MM.1S (cell line): ENCODE measurements at regions not wholly inside any gene's neighbourhood (a gene's known extent, or its start where the extent isn't known, plus 50 kb on each side); places are given as distances from the start of the nearest gene placed in this dataset.
A peak's percentile ranks its signal among the peaks of the same experiment; 100 is the strongest.

Source experiments
- DNase-seq: peaks from one replicate; pipeline ENCODE4 v3.0.0-alpha.2; 2015
- H2AFZ ChIP-seq: fragments of 300-600 bp; sonication (generic); 2 replicates; pipeline ENCODE4 v1.6.0; 2016; ENCODE audit warnings: antibody characterized with exemption, low read length
- H3F3A ChIP-seq: fragments of 300-600 bp; sonication (generic); 2 replicates; pipeline ENCODE4 v1.6.1; 2016; ENCODE audit warnings: mild to moderate bottlenecking, antibody characterized with exemption, low read length, moderate library complexity, mixed read lengths; ENCODE audit not compliant: insufficient read depth
- H3K27ac ChIP-seq: fragments of 300-600 bp; sonication (generic); 2 replicates; pipeline ENCODE4 v1.5.1; 2016; ENCODE audit warnings: mild to moderate bottlenecking, low read length
- H3K27me3 ChIP-seq: fragments of 300-600 bp; sonication (generic); replicated peaks from 2 replicates; pipeline ENCODE4 v1.6.0; 2016; ENCODE audit warnings: low read length; ENCODE audit not compliant: insufficient read depth
- H3K36me3 ChIP-seq: fragments of 300-600 bp; sonication (generic); replicated peaks from 2 replicates; pipeline ENCODE4 v1.6.1; 2016; ENCODE audit warnings: mild to moderate bottlenecking, low read length, mixed read lengths; ENCODE audit not compliant: insufficient read depth
- H3K4me1 ChIP-seq: fragments of 300-600 bp; sonication (generic); 2 replicates; pipeline ENCODE4 v1.6.1; 2016; ENCODE audit warnings: low read length, mixed read lengths
- H3K4me2 ChIP-seq: fragments of 300-600 bp; sonication (generic); 2 replicates; pipeline ENCODE4 v1.6.0; 2016; ENCODE audit warnings: low read depth, low read length
- H3K4me3 ChIP-seq: fragments of 300-600 bp; sonication (generic); 2 replicates; pipeline ENCODE4 v1.5.1; 2016; ENCODE audit warnings: low read length, mixed read lengths
- H3K79me2 ChIP-seq: fragments of 300-600 bp; sonication (generic); 2 replicates; pipeline ENCODE4 v1.6.1; 2016; ENCODE audit warnings: mixed run types, low read length, mixed read lengths
- H3K9ac ChIP-seq: fragments of 300-600 bp; sonication (generic); 2 replicates; pipeline ENCODE4 v1.6.1; 2016; ENCODE audit warnings: low read length, mixed read lengths
- H3K9me2 ChIP-seq: fragments of 300-600 bp; sonication (generic); replicated peaks from 2 replicates; pipeline ENCODE4 v1.6.1; 2016; ENCODE audit warnings: mild to moderate bottlenecking, low read length, mixed read lengths; ENCODE audit not compliant: insufficient read depth
- H3K9me3 ChIP-seq: fragments of 300-600 bp; sonication (generic); replicated peaks from 2 replicates; pipeline ENCODE4 v1.6.1; 2016; ENCODE audit warnings: mild to moderate bottlenecking, low read length, mixed read lengths; ENCODE audit not compliant: insufficient read depth
- H4K20me1 ChIP-seq: fragments of 300-600 bp; sonication (generic); 2 replicates; pipeline ENCODE4 v1.6.1; 2016; ENCODE audit warnings: mild to moderate bottlenecking, low read length, moderate library complexity, mixed read lengths; ENCODE audit not compliant: insufficient read depth
- CTCF ChIP-seq: fragments of 300-600 bp; sonication (generic); IDR thresholded peaks from 2 replicates; pipeline ENCODE4 v1.5.1; 2016; ENCODE audit warnings: antibody characterized with exemption, low read length, mixed read lengths
- EZH2 ChIP-seq: fragments of 300-600 bp; sonication (generic); optimal IDR thresholded peaks from 2 replicates; pipeline ENCODE3; 2017; ENCODE audit warnings: low read depth, mild to moderate bottlenecking, antibody characterized with exemption, low read length, mixed read lengths
- EZH2phosphoT487 ChIP-seq: fragments of 300-600 bp; sonication (generic); IDR thresholded peaks from 2 replicates; pipeline ENCODE4 v1.6.1; 2018; ENCODE audit warnings: antibody characterized with exemption, low read length

GRCh38 chr4:187378441-187378840 is 617.1 kb upstream of the ZFP42 start:
- H3K4me2 ChIP-seq = no peak overlapping the region

GRCh38 chr4:187380181-187380581 is 615.4 kb upstream of the ZFP42 start:
- no peaks in the 10 kb centered on the region for H4K20me1 ChIP-seq
- TF ChIP-seq CTCF (0 out of 2 replicates have a peak, but pooled peaks have one; percentile 6), EZH2 (no peak)
- H3K27me3 ChIP-seq = no peaks in the 10 kb centered on the region
- no peaks in the 10 kb centered on the region for H3F3A ChIP-seq
- no peak overlapping the region for H2AFZ ChIP-seq
- H3K27ac ChIP-seq = no peak overlapping the region
- no peaks in the 10 kb centered on the region for H3K9me3 ChIP-seq
- DNase-seq = peak; percentile 7
- H3K4me1 ChIP-seq = no peaks in the 10 kb centered on the region
- no peaks in the 10 kb centered on the region for H3K36me3 ChIP-seq
- H3K4me3 ChIP-seq = no peak overlapping the region
- no peak overlapping the region for H3K4me2 ChIP-seq
- H3K9ac ChIP-seq = no peak overlapping the region
- no peaks in the 10 kb centered on the region for H3K79me2 ChIP-seq
- no peaks in the 10 kb centered on the region for H3K9me2 ChIP-seq

More at GRCh38 chr4:187378441-187378840, 617.1 kb upstream of the ZFP42 start:
- Histone ChIP-seq H3K4me1 (no peaks in the 10 kb centered on the region), H2AFZ (no peak overlapping the region), H3K4me3 (no peak overlapping the region), H3K9ac (no peak overlapping the region), H3K9me2 (no peaks in the 10 kb centered on the region), H4K20me1 (no peaks in the 10 kb centered on the region), H3K27me3 (no peaks in the 10 kb centered on the region), H3F3A (no peaks in the 10 kb centered on the region), H3K27ac (no peak overlapping the region), H3K9me3 (no peaks in the 10 kb centered on the region), H3K79me2 (no peaks in the 10 kb centered on the region), H3K36me3 (no peaks in the 10 kb centered on the region)
- no peak for DNase-seq
- no peak for TF ChIP-seq EZH2
- no peak for TF ChIP-seq EZH2phosphoT487
- TF ChIP-seq CTCF = no peak

GRCh38 chr4:187383181-187383580 is 612.4 kb upstream of the ZFP42 start:
- no peak for DNase-seq
- TF ChIP-seq CTCF (no peak), EZH2phosphoT487 (no peak), EZH2 (no peak)
- H4K20me1 ChIP-seq = no peaks in the 10 kb centered on the region
- no peak overlapping the region for H3K9ac ChIP-seq
- H3K27me3 ChIP-seq = no peaks in the 10 kb centered on the region
- no peak overlapping the region for H3K4me2 ChIP-seq
- H3K36me3 ChIP-seq = no peaks in the 10 kb centered on the region
- no peaks in the 10 kb centered on the region for H3F3A ChIP-seq
- H3K9me3 ChIP-seq = no peaks in the 10 kb centered on the region
- H3K27ac ChIP-seq = no peak overlapping the region
- no peaks in the 10 kb centered on the region for H3K79me2 ChIP-seq
- no peaks in the 10 kb centered on the region for H3K4me1 ChIP-seq
- H3K4me3 ChIP-seq = no peak overlapping the region
- H3K9me2 ChIP-seq = no peaks in the 10 kb centered on the region
- H2AFZ ChIP-seq = no peak overlapping the region
